ENCODE measurements at regions not wholly inside any gene's neighbourhood (a gene's known extent, or its start where the extent isn't known, plus 50 kb on each side); places are given as distances from the start of the nearest gene placed in this dataset.

GRCh38 chr10:2145926-2146478 lies 408.7 kb upstream of the ADARB2 start:
- Histone ChIP-seq H3K79me1 (ENCODE audit: insufficient read depth, low read depth, low read length, poor library complexity, severe bottlenecking) (no peaks in the 10 kb centered on the region), H2AFZ (ENCODE audit: low read length) (peak overlapping the region; percentile 64)

More at GRCh38 chr10:2145926-2146478, 408.7 kb upstream of the ADARB2 start:
- Histone ChIP-seq H3K9me3 (ENCODE audit: control insufficient read depth, low read depth, low read length) (no peaks in the 10 kb centered on the region), H2BK12ac (ENCODE audit: insufficient read length, low read depth, low read length) (no peak overlapping the region), H2BK20ac (ENCODE audit: low read depth, low read length, poor library complexity, severe bottlenecking) (no peak overlapping the region), H3K9ac (ENCODE audit: extremely low read depth, insufficient read length, low read length) (no peak overlapping the region), H3K4ac (ENCODE audit: low read depth, low read length) (no peak overlapping the region), H4K20me1 (ENCODE audit: control insufficient read depth, insufficient read depth, insufficient read length) (no peaks in the 10 kb centered on the region), H3T11ph (ENCODE audit: low read length) (no peak overlapping the region), H3K18ac (ENCODE audit: insufficient read length, low read depth, low read length) (no peak overlapping the region), H4K91ac (ENCODE audit: insufficient read length, low read depth, low read length) (no peak overlapping the region), H3K4me2 (ENCODE audit: insufficient read depth, insufficient read length, low read length) (no peak overlapping the region), H3K79me2 (ENCODE audit: insufficient read depth, low read length) (no peaks in the 10 kb centered on the region), H3K4me1 (ENCODE audit: insufficient read depth, low read length) (no peaks in the 10 kb centered on the region; the same call in 1 of the 2 replicates), H2BK15ac (ENCODE audit: low read depth, low read length) (no peak overlapping the region), H3K23me2 (ENCODE audit: insufficient read length, low read depth, low read length, poor library complexity, severe bottlenecking) (no peaks in the 10 kb centered on the region), H3K14ac (ENCODE audit: insufficient read depth, low read length) (no peak overlapping the region), H4K5ac (ENCODE audit: insufficient read length, low read depth, low read length) (no peak overlapping the region), H3K23ac (ENCODE audit: insufficient read length, low read depth, low read length) (no peak overlapping the region), H3K56ac (ENCODE audit: insufficient read length, low read depth, low read length) (no peak overlapping the region), H4K8ac (replicated peaks; ENCODE audit: insufficient read length, low read depth, low read length) (no peak overlapping the region), H2BK5ac (ENCODE audit: insufficient read length, low read length) (no peak overlapping the region), H2AK5ac (ENCODE audit: insufficient read length, low read length) (no peak overlapping the region), H2BK120ac (ENCODE audit: low read depth, low read length, poor library complexity, severe bottlenecking) (no peak overlapping the region), H3K27me3 (ENCODE audit: insufficient read depth, low read length) (no peaks in the 10 kb centered on the region), H3K27ac (ENCODE audit: insufficient read length, low read depth, low read length) (no peak overlapping the region)
- Mint-ChIP-seq H3K27ac (peak overlapping the region in 1 of 3 experiments; percentile 6; a peak in 1 of 7 replicates), H3K9me3 (peaks cover 2 to 10% of the 10 kb centered on the region in 2 experiments; a peak in 3 of 5 replicates), H3K4me3 (no peak overlapping the region), H3K36me3 (ENCODE audit: insufficient read depth in 1 of 3, low read depth in 3 of 3) (peaks cover 0 to 2% (median 0%) of the 10 kb centered on the region in 3 experiments; a peak in 1 of 7 replicates), H3K27me3 (ENCODE audit: low read depth) (no peaks in the 10 kb centered on the region), H3K4me1 (peaks cover 17 to 19% of the 10 kb centered on the region in 2 experiments)
- DNase-seq, result no peak
- no peak for TF ChIP-seq CTCF (conservative IDR thresholded peaks at IDR 0.05)
- WGBS (ENCODE audit: extremely low coverage, insufficient read length, low lambda C conversion rate), result no CpG with 5 or more reads among the region's 18 CpGs
